GM18951 (cell line): ENCODE measurements at regions not wholly inside any gene's neighbourhood (a gene's known extent, or its start where the extent isn't known, plus 50 kb on each side); places are given as distances from the start of the nearest gene placed in this dataset.

Experiments used
- POLR2A ChIP-seq: IDR thresholded peaks from 4 replicates; pipeline ENCODE4 v1.6.1; 2011; ENCODE audit warnings: mild to moderate bottlenecking; ENCODE audit not compliant: insufficient read length, insufficient read depth; ENCODE audit errors: extremely low read depth
- in situ Hi-C: fragments of 300-500 bp; cut with MboI; formaldehyde crosslinking; loops from one replicate; pipeline ENCODE4 v1.12.0; 2022; ENCODE audit warnings: low sequenced_read_pairs, mixed read lengths, inconsistent platforms; ENCODE audit not compliant: unreplicated experiment

DNA sequence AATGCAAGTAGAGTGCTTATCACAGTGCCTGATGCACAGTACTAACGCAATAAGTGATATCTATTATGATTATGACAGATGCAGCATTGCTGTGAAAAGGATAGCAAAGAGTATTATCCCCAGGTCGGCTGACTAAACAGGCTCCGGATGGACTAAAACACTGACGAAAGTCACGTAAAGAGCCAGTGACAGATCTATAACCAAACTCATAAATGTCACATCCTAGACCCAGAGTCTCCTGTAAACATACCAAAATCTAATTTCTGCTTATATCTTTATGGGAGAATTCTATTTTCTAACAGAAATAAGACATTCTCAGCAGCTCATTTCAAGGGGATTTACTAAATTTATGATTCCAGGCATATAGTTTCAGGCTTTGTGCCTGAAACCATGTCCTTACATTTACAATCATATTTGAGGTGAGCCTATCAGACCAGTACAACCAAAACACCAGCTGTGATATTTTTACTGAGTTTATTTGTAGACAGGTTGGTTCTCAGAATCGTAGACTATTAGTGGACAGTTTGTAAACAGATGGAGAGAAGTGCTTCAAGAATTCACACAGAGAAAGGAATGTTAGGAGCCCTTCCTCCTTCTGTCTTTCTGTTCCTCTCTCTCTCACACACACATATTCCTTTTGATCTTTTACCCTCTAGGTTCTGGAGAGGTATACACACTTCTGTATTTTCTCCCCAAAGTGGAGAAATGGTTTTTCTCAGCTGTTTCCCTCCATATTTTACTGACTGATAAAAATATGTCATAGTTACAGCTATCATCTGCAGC, 52.4 kb upstream of the WDR26 start:
- no peak for TF ChIP-seq POLR2A
- in situ Hi-C loops = no loop called here

- TF ChIP-seq POLR2A = no peak
- in situ Hi-C loops = no loop called here
Measured at GRCh38 chr1:224488806-224489499, 54.4 kb upstream of the WDR26 start.

DNA sequence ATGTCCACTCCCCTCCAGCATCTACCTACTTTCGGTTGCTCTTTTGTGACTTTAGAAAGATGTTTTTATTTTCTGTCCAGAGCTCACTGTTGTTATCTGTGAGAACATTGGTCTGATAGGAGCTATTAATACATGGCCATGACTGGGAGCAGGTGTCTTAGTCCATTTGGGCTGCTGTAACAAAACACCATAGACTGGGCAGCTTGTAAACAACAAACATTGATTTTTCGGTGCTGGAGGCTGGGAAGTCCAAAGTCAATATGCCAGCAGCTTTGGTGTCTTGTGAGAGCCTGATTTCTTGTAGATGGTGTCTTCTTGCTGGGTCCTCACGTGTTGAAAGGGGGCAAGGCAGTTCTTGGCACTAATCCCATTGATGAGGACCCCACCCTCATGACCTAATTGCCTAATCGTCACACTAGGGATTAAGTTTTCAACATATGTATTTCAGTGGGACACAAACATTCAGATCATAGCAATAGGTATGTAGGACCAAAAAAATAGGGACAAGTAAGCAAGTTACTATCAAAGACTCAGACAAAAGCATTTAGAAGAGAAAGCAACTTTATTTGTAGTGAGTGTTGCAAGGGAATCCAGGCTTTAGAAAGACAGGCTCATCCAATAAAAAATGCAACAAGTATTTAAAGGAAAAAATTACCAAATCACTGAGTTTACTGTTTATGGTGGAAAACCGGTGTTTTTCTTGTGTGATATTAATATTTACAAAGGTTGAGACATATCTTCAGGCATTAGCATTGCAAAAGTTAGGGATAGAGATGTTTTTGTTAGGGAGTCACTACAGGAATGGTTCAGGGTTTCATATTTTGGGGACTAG, 55.2 kb upstream of the WDR26 start:
- TF ChIP-seq POLR2A = no peak
- in situ Hi-C loops = no loop called here

GRCh38 chr1:224490549-224491537, 56.2 kb upstream of the WDR26 start:
- in situ Hi-C loops = no loop called here
- TF ChIP-seq POLR2A = no peak

- no peak for TF ChIP-seq POLR2A
Measured at GRCh38 chr1:224492015-224492414, 57.4 kb upstream of the WDR26 start.

GRCh38 chr1:224492632-224493031, 58.0 kb upstream of the WDR26 start:
- in situ Hi-C loops = no loop called here
- no peak for TF ChIP-seq POLR2A

More at GRCh38 chr1:224492015-224492414, 57.4 kb upstream of the WDR26 start:
- in situ Hi-C loops = no loop called here

DNA sequence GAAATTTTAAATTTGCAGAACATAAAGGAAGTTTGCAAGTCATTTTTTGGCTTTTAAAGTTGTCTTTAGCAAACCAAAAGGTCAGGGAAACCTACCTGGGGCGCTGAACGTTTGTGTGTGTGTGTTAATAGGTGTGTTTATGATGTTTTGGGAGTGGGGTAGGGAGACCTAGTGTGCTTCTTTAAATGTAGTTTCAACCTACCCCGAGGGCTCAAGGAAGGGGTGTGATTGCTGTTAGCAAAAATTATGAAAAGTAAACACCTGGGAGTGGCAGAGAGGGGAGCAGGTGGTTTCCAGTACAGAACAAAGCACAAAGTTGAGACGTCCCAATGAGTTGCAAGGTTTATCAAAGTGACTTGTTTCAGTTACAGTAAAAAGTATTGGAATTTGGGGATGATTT, 58.7 kb upstream of the WDR26 start:
- no peak for TF ChIP-seq POLR2A
- in situ Hi-C loops = no loop called here

DNA sequence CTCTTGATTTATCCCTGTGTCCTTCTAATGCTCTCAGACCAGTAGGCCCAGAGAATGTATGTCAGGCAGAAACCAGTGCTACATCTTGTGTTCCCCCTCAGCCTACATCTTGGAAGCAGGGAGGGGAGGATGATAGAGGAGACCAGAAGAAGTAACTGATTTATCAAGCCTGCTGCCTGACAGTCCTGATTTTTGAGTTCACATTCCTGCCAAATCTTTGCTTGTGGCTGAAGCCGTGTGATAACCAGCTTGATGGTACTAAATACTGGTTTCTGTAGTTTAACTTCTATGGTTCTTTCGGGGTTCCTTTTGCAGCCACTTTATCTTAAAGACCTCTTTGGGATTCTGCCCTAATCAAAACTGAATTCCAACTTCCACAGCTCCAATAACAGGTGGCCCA, 59.7 kb upstream of the WDR26 start:
- no peak for TF ChIP-seq POLR2A
- in situ Hi-C loops = no loop called here

DNA sequence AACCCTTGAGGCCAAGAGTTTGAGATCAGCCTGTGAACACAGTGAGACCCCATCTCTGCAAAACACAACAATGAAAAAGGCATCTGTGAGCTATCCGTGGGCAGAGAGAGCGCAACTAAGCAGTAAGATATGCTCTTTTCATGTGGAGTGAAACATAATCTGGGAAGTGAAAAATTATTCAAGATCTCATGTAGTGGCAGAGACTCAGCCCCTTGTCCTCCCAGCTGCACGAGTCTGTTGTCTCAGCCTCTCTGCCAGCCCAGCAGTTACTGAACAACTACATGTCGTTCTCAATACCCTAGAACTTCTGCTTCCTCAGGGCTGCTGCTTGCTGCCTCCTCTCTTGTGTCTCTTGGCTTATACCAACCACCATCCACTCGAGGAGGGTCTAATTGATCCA, 61.3 kb upstream of the WDR26 start:
- no peak for TF ChIP-seq POLR2A
- in situ Hi-C loops = no loop called here

DNA sequence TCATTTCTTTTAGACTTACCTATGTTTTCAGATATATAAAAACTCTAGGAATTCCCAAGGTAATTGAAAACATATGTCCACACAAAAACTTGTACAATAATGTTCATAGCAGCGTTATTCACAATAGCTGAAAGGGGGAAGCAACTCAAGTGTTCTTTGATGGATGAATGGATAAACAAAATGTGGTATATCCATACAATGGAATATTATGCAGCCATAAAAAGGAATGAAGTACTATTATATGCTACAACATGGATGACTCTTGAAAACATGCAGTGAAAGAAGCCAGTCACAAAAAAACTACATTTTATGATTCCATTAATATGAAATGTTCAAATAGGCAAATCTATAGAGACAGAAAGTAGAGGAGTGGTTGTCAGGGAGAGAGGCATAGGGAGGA, 62.2 kb upstream of the WDR26 start:
- TF ChIP-seq POLR2A = no peak
- in situ Hi-C loops = no loop called here

GRCh38 chr1:224497714-224498573, 63.3 kb upstream of the WDR26 start:
- peak; percentile 38 for TF ChIP-seq POLR2A
- in situ Hi-C loops = no loop called here
